ENCODE measurements at regions not wholly inside any gene's neighbourhood (a gene's known extent, or its start where the extent isn't known, plus 50 kb on each side); places are given as distances from the start of the nearest gene placed in this dataset.

GRCh38 chr10:113335592-113335991 is 217.3 kb upstream of the HABP2 start:
- H3K36me3 ChIP-seq (ENCODE audit: control insufficient read depth in 1 of 2, insufficient read depth in 2 of 2, low read length in 2 of 2): no peaks in the 10 kb centered on the region
- ATAC-seq: no peak
- H3K4me2 ChIP-seq (ENCODE audit: low read length): no peak overlapping the region
- no peaks in the 10 kb centered on the region for H4K20me1 ChIP-seq (ENCODE audit: insufficient read depth)
- no peak overlapping the region for H3K4me3 ChIP-seq (replicated peaks in 1 of 2; ENCODE audit: low read depth in 1 of 2, low read length in 2 of 2)
- no peak overlapping the region for H3K27ac ChIP-seq (ENCODE audit: low read depth, low read length)
- ChIA-PET RAD21 (ENCODE audit: low non-redundant PET in 1 of 2, low total read pairs in 2 of 2, uncharacterized antibody in 2 of 2, unreplicated experiment in 2 of 2) (no interaction called here), CTCF (no interaction called here), POLR2A (no interaction called here)
- H3K4me1 ChIP-seq (ENCODE audit: control insufficient read depth in 1 of 2, insufficient read depth in 2 of 2, low read length in 2 of 2): no peaks in the 10 kb centered on the region
- H3K9me2 ChIP-seq (ENCODE audit: insufficient read depth): no peaks in the 10 kb centered on the region
- DNase-seq (ENCODE audit: low read depth, low spot score): no peak
- no peaks in the 10 kb centered on the region; a peak in 2 of 4 replicates for H3K9me3 ChIP-seq (ENCODE audit: control insufficient read depth in 1 of 2, insufficient read depth in 1 of 2, low read depth in 1 of 2, low read length in 2 of 2)
- H3K9ac ChIP-seq (ENCODE audit: low read length): no peak overlapping the region
- intact Hi-C loops (cut with micrococcal nuclease): no loop called here
- no peak for TF ChIP-seq ZNF274 (IDR thresholded peaks at IDR 0.05; ENCODE audit: low read depth, low read length)
- no peak for TF ChIP-seq TCF7L2 (IDR thresholded peaks at IDR 0.05; ENCODE audit: borderline replicate concordance, extremely low read depth, insufficient read depth, insufficient read length)
- no peak for TF ChIP-seq SP1 (IDR thresholded peaks at IDR 0.05; ENCODE audit: low read depth)
- no peak for TF ChIP-seq ELF1 (IDR thresholded peaks at IDR 0.05; ENCODE audit: borderline replicate concordance, low read depth)
- TF ChIP-seq POLR2A (IDR thresholded peaks at IDR 0.05; ENCODE audit: borderline replicate concordance, extremely low read depth, insufficient read depth, insufficient read length): no peak
- TF ChIP-seq ZBTB33 (IDR thresholded peaks at IDR 0.05; ENCODE audit: extremely low read depth, insufficient replicate concordance, low read length): no peak
- no peak for TF ChIP-seq SIN3A (IDR thresholded peaks at IDR 0.05; ENCODE audit: low read depth)
- no peak for TF ChIP-seq EZH2phosphoT487 (IDR thresholded peaks at IDR 0.05; ENCODE audit: borderline replicate concordance)
- TF ChIP-seq, protein P1, sequence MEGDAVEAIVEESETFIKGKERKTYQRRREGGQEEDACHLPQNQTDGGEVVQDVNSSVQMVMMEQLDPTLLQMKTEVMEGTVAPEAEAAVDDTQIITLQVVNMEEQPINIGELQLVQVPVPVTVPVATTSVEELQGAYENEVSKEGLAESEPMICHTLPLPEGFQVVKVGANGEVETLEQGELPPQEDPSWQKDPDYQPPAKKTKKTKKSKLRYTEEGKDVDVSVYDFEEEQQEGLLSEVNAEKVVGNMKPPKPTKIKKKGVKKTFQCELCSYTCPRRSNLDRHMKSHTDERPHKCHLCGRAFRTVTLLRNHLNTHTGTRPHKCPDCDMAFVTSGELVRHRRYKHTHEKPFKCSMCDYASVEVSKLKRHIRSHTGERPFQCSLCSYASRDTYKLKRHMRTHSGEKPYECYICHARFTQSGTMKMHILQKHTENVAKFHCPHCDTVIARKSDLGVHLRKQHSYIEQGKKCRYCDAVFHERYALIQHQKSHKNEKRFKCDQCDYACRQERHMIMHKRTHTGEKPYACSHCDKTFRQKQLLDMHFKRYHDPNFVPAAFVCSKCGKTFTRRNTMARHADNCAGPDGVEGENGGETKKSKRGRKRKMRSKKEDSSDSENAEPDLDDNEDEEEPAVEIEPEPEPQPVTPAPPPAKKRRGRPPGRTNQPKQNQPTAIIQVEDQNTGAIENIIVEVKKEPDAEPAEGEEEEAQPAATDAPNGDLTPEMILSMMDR (IDR thresholded peaks at IDR 0.05 in 2 of 3, conservative IDR thresholded peaks at IDR 0.05 in 1 of 3; ENCODE audit: borderline replicate concordance in 1 of 3, insufficient read depth in 1 of 3, low read depth in 2 of 3, low read length in 2 of 3): no peak
- no peak for TF ChIP-seq POLR2AphosphoS5 (IDR thresholded peaks at IDR 0.05; ENCODE audit: low read depth, low read length)
- TF ChIP-seq, protein P2, sequence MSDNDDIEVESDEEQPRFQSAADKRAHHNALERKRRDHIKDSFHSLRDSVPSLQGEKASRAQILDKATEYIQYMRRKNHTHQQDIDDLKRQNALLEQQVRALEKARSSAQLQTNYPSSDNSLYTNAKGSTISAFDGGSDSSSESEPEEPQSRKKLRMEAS (IDR thresholded peaks at IDR 0.05): no peak
- no peak for TF ChIP-seq ZFX (IDR thresholded peaks at IDR 0.05)
- TF ChIP-seq FOSL1 (IDR thresholded peaks at IDR 0.05; ENCODE audit: low read depth): no peak
- H3K27me3 ChIP-seq (ENCODE audit: insufficient read depth, low read length): 0 out of 2 replicates have a peak, but pooled peaks cover 4% of the 10 kb centered on the region
- no peaks in the 10 kb centered on the region for H3K79me2 ChIP-seq (ENCODE audit: insufficient read depth, low read length)
- BruUV-seq (replicated peaks): no TSS peak
- H2AFZ ChIP-seq (ENCODE audit: low read depth, low read length, poor library complexity, severe bottlenecking): no peak overlapping the region
